Activated T-helper 1 cell treated with Interleukin-2 at 50 U/mL for 16 hours (primary cell): ENCODE measurements at regions not wholly inside any gene's neighbourhood (a gene's known extent, or its start where the extent isn't known, plus 50 kb on each side); places are given as distances from the start of the nearest gene placed in this dataset.
"Not testable (repeated sequence)": the region's sequence is repeated elsewhere in the genome, so short reads cannot be mapped to it uniquely, and the experiment has no call there.

Experiments used
- DNase-seq: peaks from one replicate; pipeline ENCODE4 v3.0.0-alpha.2; 2020; ENCODE audit warnings: low read depth

DNA sequence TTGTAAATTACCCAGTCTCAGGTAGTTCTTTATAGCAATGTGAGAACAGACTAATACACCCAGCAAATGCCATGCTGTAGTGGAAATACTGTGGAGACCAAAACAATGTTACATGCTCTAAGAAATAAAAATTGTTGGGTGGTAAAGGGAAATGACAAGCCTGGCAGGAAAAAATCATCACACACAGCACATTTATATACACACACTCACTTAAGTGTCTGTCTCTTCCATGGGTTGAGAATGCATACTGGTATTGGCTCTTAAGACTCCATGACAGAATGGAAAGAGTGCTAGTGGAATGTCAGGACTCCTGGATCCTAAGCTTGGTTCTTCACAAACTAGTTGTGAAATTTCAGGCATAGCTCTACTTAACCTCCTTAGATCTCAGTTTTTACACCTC, 343.0 kb downstream of the CD83 start:
- no peak for DNase-seq

DNA sequence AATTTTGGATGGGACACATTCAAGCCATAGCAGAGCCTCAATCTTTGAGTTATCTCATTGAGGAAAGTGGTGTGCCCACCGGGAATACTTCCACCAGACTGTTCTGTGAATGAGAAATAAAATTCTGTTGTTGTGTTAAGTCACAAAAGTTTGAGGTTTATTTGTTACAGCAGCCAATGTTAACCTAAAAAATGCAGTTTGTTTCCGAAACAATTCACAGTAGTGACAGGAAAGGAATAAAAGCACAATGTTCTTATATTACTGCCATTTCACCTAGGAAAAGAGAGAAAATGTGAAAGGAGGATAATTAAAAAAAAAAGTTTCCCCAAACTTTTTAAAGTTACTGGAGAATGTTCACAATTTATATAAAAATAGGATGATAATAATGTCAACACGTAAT, 344.6 kb downstream of the CD83 start:
- DNase-seq: no peak

DNA sequence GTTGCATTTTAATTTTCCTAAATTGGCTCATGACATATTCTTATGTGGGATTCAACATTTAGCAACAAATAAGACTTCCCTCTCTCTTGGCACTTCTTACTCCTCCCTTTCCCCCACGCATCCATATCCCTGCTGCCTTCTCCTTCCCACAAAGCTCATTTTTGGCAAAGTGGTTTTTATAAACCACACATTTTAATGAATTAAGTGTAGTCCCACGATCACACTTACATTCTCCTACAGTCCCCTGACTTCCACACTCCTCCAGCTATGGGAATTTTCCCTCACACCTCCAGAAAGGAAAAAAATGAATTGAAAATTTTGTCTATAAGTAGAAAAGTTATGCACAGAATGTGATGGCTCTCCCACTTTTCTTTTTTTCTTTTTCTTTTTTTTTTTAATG, 345.0 kb downstream of the CD83 start:
- DNase-seq: no peak

- DNase-seq: no peak
Measured at GRCh38 chr6:14463110-14463509, 345.5 kb downstream of the CD83 start.

DNA sequence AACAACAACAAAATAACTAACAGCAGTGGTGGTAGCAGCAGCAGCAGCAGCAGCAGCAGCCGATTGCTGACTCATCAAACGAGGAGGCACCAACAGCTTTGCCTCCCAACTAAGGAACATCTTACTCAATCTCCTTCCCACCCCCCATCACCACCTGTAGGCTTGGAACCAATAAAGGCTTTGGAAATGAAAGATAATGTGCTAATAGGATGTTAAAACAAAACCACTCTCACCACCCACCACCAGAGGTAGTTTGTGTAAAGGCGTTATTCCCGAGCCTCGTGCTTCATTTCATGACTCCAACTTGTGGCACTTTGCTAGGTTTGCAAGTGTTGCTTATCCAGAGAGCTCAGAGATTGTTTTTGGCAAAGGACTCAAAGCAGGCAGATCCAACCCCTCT, 346.5 kb downstream of the CD83 start:
- DNase-seq: no peak

GRCh38 chr6:14464716-14465115, 347.1 kb downstream of the CD83 start:
- no peak for DNase-seq

- no peak for DNase-seq
Measured at GRCh38 chr6:14466278-14466677, 348.7 kb downstream of the CD83 start.

DNA sequence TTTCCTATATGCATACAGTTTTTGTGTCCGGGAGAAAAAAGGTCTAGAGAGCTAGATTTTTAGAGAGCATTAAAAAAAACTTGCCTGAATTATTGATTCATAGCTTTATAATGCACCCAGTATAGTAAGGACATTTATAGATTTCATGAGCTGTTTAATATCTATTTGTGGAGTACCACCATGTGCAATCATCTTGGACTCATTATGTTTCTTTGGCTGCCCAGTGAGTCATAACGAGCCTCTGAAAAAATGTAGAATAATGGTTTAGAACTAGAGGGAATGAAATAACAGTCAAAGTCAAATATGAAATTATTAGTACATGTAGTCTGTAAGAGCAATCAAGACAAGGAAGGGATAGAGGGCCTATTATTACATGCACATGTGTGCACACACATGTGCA, 350.0 kb downstream of the CD83 start:
- DNase-seq: no peak

DNA sequence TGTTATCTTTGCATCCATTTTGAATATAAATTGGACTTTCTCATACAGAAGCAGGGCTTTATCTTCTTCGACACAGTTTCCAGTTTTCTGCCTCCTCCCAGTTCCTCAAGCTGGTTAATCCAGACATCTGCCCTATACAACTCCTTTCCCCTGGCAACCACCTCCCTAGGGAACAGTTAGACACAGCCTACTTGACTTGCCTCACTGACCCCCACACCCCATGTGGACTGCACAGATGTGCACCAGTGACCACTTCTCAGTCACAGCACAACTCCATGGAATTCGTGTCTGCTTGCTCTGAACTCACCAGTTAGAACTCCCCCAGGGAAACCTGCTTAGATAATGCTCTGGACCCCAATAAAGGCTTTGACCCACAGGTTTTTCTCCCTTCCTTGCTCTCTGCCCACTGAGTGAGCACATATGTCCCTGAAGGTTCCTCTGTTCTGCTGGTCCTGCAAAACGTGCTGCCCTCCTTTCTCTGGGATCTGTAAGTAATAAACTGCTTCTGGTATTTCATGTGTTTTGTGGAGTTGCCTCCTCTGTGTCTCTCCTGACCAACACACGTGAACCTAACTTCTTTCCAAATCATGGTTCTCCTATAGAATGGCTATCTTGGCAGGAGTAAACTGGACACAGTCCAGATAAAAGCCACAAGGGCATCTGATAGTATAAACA, 351.2 kb downstream of the CD83 start:
- DNase-seq: no peak

DNA sequence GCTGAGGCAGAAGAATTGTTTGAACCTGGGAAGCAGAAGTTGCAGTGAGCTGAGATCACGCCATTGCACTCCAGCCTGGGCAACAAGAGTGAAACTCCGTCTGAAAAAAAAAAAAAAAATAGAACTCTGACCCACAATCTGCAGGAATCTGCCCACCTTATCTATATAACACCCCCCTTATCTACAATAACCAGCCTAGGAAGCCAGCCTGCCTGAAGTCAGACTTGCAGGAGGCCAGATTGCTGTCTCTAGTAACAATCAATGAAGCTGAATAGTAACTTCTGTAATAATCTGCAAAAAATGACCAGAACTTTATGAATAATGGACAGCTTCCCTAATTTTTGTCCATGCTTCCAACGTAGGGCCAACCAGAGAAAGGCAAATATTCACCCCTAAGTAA, 352.5 kb downstream of the CD83 start:
- no peak for DNase-seq

GRCh38 chr6:14470671-14471070, 353.1 kb downstream of the CD83 start:
- DNase-seq: no peak

- no peak for DNase-seq
Measured at GRCh38 chr6:14472255-14472985, 354.8 kb downstream of the CD83 start.

DNA sequence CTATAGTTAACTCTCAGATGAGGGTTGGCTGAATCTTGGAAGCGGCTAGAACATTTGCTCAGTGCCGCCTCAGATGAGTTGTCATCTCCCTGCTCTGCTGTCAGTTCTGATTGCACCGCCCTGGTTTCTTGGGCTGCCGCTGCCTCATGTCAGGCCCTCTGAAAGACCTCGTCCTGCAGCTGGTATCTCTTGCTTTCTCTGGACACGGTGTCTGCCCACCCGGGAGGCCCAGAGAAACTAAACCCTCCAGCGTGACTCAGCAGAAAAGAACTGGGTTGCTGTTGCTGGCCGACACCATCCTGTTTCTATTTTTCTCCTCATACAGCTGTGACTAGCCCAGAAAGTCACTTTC, 355.4 kb downstream of the CD83 start:
- DNase-seq: no peak

GRCh38 chr6:14474816-14475215, 357.2 kb downstream of the CD83 start:
- DNase-seq: no peak

DNA sequence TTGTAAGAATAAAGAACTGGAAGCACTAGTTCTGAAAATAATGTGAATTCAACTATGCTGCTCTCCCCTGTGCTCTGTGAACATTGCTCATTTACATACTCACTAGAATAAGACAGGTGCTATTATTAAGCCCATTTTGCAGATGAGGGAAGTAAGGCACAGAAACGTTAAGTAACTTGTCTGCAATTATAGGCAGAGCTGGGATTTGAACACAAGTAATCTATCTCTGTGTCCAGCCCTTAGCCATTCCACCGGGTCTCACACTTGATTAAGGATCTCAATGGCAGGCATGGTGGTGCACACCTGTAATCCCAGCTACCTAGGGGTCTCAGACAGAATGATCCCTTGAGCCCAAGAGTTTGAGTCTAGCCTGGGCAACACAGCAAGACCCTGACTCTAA, 357.7 kb downstream of the CD83 start:
- no peak for DNase-seq

DNA sequence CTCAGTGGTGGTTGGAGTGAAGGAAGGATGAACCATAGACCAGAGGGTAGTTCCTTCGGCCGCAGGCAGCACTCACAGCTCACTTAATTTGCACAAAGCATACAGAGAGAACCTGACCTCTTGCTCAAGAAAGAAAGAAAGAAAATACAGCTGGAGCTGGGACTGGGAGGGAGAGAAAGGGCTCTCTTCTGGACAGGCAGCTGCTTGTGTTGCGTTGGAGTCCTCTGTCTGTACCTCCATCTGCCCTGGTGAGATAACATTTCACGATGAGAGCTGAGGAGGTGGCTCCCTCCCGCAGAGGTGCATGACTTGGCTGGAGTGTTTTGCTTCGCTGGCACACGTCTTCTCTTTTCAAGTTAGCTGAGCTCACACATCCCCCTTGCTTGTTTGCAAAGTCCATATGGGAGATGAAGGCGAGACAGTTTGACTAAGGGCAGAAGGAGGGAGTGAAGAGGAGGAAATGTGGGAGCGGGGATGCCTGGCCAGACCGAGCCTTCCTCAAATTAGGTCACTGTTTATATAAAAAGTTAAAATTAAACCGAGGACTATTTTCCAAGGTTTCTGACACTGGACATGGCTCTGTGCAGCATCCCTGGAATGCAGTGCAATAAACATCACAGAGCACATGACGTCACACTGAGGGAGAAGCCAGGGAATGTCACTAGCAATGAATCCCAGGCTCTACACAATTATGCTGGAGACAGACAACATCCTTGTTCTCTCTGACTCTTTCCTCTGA, 359.4 kb downstream of the CD83 start:
- no peak for DNase-seq

DNA sequence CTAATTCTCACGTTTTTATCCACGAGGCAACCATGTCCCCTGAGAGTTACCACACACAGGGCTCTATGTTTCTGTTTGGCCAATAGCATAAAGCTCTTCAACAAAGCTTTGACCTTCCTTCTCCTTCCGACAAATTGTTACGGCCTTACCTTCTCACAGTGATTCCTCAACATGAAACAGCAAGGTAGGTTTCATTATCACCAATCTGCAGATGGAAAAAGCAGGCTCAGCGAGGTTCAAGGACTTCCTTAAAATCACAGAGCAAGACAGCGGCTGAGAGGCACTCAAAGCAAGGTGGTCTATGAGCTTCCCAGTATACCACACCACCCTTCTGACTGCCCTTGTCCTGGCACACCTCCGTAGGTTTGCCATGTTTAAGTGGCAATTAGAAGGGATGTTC, 360.0 kb downstream of the CD83 start:
- DNase-seq: no peak

GRCh38 chr6:14478381-14479225, 361.0 kb downstream of the CD83 start:
- DNase-seq: no peak

DNA sequence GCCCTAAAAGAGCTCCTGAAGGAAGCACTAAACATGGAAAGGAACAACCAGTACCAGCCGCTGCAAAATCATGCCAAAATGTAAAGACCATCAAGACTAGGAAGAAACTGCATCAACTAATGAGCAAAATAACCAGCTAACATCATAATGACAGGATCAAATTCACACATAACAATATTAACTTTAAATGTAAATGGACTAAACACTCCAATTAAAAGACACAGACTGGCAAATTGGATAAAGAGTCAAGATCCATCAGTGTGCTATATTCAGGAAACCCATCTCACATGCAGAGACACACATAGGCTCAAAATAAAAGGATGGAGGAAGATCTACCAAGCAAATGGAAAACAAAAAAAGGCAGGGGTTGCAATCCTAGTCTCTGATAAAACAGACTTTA, 364.4 kb downstream of the CD83 start:
- DNase-seq: not testable (repeated sequence)

DNA sequence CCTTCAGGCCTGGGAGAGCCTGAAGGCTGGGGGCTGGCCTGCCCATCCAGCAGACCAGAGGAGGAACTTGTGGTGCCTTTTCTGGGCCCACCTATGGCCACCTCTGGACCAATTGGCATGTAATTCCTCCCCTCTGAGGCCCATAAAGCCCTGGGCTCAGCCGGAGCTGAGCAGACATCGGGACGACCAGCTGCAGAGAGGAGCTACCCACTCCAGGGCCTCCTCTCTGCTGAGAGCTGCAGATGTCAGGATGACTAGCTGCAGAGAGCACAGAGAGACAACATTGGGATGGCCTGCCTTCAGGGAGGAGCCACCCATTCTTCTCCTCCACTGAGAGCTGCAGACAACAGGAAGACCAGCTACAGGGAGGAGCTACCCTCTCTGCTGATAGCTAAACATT, 370.1 kb downstream of the CD83 start:
- no peak for DNase-seq

DNA sequence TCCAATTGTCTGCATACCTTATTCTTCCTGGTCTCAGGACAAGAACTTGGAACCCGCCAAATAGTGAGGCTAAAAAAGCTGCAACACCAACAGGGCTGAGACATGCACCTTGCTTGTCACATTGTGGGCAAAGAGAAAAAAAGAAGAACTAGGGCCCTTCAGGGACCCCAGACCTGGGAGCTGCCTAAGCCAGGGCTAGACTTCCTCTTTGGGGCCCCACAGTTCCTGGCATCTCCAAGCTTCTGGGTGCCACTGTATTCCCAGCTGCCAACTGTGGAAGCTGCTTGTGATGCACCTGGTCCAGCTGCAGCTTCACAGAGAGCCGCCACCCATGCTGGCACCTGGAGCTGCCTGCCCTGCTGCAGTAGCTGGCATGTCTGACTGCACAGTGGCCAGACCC, 370.6 kb downstream of the CD83 start:
- DNase-seq: no peak

DNA sequence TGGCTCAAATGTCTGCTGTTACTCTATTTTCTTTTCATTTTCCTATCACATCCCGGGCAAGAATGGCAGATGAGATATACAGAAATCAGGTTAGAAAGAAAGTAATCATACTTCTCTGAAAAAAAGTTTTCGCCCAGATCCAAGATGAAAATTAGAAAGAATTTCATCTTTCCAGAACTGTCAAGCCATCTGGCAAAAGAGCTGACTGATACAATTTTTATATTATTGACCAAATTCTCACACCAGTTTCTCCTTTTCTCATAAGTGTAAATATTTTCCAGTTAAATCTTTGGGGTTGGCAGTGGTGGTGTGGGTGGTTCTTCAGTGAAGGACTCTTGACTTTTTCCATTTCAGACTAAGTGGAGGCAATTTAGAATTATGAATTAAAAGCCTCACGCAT, 371.9 kb downstream of the CD83 start:
- no peak for DNase-seq

- no peak for DNase-seq
Measured at GRCh38 chr6:14498748-14499147, 381.2 kb downstream of the CD83 start.
